ENCODE measurements at regions not wholly inside any gene's neighbourhood (a gene's known extent, or its start where the extent isn't known, plus 50 kb on each side); places are given as distances from the start of the nearest gene placed in this dataset.

DNA sequence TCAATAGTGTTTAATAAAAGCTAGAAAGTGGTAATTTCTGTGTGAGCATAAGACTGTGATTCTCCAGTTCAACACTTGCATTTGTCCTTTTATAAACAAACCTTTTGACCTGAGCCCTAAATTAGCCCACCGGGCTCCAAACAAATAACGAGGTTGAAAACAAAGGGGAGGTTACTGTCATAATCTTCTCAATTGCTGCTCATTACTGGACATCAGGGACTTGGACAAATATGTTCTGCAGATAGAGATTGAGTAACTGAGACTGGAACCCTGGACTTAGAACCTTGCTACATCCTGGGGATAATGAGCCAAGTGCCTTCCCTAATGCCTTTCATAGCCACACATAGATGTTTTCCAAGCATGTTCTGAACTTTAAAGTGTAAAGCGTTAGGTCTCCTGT is 84.2 kb upstream of the PCSK2 start:
- 70% methylated on average over 2 of the region's 3 CpGs for WGBS (ENCODE audit: insufficient coverage)
- Mint-ChIP-seq H3K27me3 (no peaks in the 10 kb centered on the region), H3K4me3 (no peak overlapping the region), H3K4me1 (no peaks in the 10 kb centered on the region), H3K27ac (no peak overlapping the region), H3K9me3 (peaks cover 6 to 9% (median 6%) of the 10 kb centered on the region in 3 donors), H3K36me3 (no peaks in the 10 kb centered on the region)
- CTCF ChIA-PET, result no interaction called here
- ATAC-seq (replicated peaks in 1 of 4) (no peak), DNase-seq (no peak)
- no peak overlapping the region for H3K27ac ChIP-seq (ENCODE audit: low read length)
- H3K27me3 ChIP-seq (replicated peaks in 1 of 2; ENCODE audit: control insufficient read depth in 2 of 2, extremely low read depth in 1 of 2, insufficient read depth in 2 of 2, low read length in 1 of 2), result peaks cover 0 to 1% of the 10 kb centered on the region in 2 experiments
- no peak overlapping the region for H3K4me3 ChIP-seq (ENCODE audit: control insufficient read depth in 1 of 2, extremely low read depth in 1 of 2, low read length in 1 of 2)
- no peaks in the 10 kb centered on the region for H3K36me3 ChIP-seq (ENCODE audit: control insufficient read depth in 2 of 2, extremely low read depth in 1 of 2, insufficient read depth in 1 of 2, low read length in 1 of 2)
- POLR2A ChIA-PET, result no interaction called here
- H3K9me3 ChIP-seq, result no peaks in the 10 kb centered on the region
- H3K4me1 ChIP-seq (ENCODE audit: control insufficient read depth in 1 of 2, extremely low read depth in 1 of 2, insufficient read depth in 2 of 2, low read length in 2 of 2), result no peaks in the 10 kb centered on the region

DNA sequence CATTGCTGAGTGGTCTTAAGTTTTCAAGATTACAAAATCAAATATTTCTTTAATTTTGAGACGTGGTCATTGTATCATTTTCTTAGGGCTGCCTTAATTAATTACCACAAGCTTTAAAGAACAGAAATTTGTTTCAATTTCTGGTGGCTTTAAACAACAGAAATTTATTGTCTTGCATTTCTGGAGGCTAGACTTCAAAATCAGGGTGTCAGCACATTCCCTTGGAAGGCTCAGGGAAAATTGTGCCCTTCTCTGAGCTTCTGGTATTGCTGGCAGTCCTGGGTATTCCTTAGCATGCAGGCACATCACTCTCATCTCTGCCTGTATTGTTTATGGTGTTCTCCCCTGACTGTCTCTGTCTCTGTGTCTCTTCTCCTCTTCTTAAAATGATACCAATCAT is 76.0 kb upstream of the PCSK2 start:
- CTCF ChIA-PET, result no interaction called here

DNA sequence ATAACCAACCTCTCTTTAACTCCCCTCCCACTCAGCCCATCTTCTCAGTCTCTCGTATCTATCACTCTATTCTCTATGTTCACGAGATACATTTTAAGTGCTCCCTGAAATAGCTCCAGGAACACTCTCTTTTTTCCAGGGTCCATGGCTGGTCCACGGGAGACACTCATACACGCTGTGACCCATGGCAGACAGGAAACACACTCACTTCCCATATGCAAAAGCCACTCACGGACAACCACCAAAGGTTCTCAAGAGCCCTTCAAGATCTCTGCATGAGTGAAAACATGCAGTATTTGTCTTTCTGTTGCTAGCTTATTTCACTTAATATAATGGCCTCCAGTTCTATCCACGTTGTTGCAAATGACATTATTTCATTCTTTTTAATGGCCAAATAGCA is 71.4 kb upstream of the PCSK2 start:
- Mint-ChIP-seq H3K4me1 (no peaks in the 10 kb centered on the region), H3K27me3 (no peaks in the 10 kb centered on the region), H3K36me3 (no peaks in the 10 kb centered on the region), H3K4me3 (no peak overlapping the region), H3K9me3 (peaks cover 3 to 13% (median 4%) of the 10 kb centered on the region in 3 donors), H3K27ac (no peak overlapping the region)
- H3K9me3 ChIP-seq, result no peaks in the 10 kb centered on the region
- no peaks in the 10 kb centered on the region for H3K27me3 ChIP-seq (replicated peaks in 1 of 2; ENCODE audit: control insufficient read depth in 2 of 2, extremely low read depth in 1 of 2, insufficient read depth in 2 of 2, low read length in 1 of 2)
- no peak overlapping the region for H3K27ac ChIP-seq (ENCODE audit: low read length)
- 73% methylated on average over 4 of the region's 6 CpGs for WGBS (ENCODE audit: insufficient coverage)
- POLR2A ChIA-PET, result no interaction called here
- DNase-seq (no peak), ATAC-seq (replicated peaks in 1 of 4) (no peak)
- H3K36me3 ChIP-seq (ENCODE audit: control insufficient read depth in 2 of 2, extremely low read depth in 1 of 2, insufficient read depth in 1 of 2, low read length in 1 of 2), result no peaks in the 10 kb centered on the region
- H3K4me1 ChIP-seq (ENCODE audit: control insufficient read depth in 1 of 2, extremely low read depth in 1 of 2, insufficient read depth in 2 of 2, low read length in 2 of 2), result no peaks in the 10 kb centered on the region
- CTCF ChIA-PET, result no interaction called here
- H3K4me3 ChIP-seq (ENCODE audit: control insufficient read depth in 1 of 2, extremely low read depth in 1 of 2, low read length in 1 of 2), result no peak overlapping the region

More for the DNA sequence above, 76.0 kb upstream of the PCSK2 start:
- H3K27ac ChIP-seq (ENCODE audit: low read length), result no peak overlapping the region
- H3K4me3 Mint-ChIP-seq, result no peak overlapping the region
- no peaks in the 10 kb centered on the region for H3K9me3 ChIP-seq
- no peaks in the 10 kb centered on the region for H3K36me3 Mint-ChIP-seq
- POLR2A ChIA-PET, result no interaction called here
- no peak for DNase-seq
- H3K27me3 Mint-ChIP-seq, result no peaks in the 10 kb centered on the region
- H3K4me1 Mint-ChIP-seq, result no peaks in the 10 kb centered on the region
- WGBS (ENCODE audit: insufficient coverage), result no CpG with 5 or more reads among the region's 1 CpG
- H3K27ac Mint-ChIP-seq, result no peak overlapping the region
- ATAC-seq (replicated peaks in 1 of 4), result no peak
- peaks cover 3 to 8% (median 3%) of the 10 kb centered on the region in 3 donors for H3K9me3 Mint-ChIP-seq
- H3K4me1 ChIP-seq (ENCODE audit: control insufficient read depth in 1 of 2, extremely low read depth in 1 of 2, insufficient read depth in 2 of 2, low read length in 2 of 2), result no peaks in the 10 kb centered on the region
- H3K4me3 ChIP-seq (ENCODE audit: control insufficient read depth in 1 of 2, extremely low read depth in 1 of 2, low read length in 1 of 2), result no peak overlapping the region
- H3K27me3 ChIP-seq (replicated peaks in 1 of 2; ENCODE audit: control insufficient read depth in 2 of 2, extremely low read depth in 1 of 2, insufficient read depth in 2 of 2, low read length in 1 of 2), result no peaks in the 10 kb centered on the region
- H3K36me3 ChIP-seq (ENCODE audit: control insufficient read depth in 2 of 2, extremely low read depth in 1 of 2, insufficient read depth in 1 of 2, low read length in 1 of 2), result no peaks in the 10 kb centered on the region

DNA sequence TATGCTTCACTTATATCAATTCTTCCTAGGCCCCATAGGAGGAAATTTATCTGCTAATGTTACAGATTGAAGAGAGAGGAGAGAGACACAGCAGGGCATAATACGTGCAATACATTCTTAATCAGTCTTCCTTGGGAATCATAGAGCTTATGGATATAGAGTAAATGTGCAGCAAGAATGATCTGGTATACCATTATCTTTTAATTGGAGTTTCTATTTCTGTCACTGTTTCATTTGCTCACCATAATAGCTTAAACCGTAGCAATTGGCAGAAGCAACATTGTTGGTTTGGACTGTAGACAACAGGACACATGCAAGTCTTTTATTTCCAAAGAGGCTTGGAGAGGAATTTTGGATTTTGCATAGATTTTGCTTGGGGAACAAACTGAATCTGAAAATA is 68.1 kb upstream of the PCSK2 start:
- Mint-ChIP-seq H3K9me3 (peaks cover 3 to 12% (median 4%) of the 10 kb centered on the region in 3 donors), H3K36me3 (no peaks in the 10 kb centered on the region), H3K27ac (no peak overlapping the region), H3K4me1 (no peaks in the 10 kb centered on the region), H3K27me3 (no peaks in the 10 kb centered on the region), H3K4me3 (no peak overlapping the region)
- H3K4me3 ChIP-seq (ENCODE audit: control insufficient read depth in 1 of 2, extremely low read depth in 1 of 2, low read length in 1 of 2), result no peak overlapping the region
- H3K27ac ChIP-seq (ENCODE audit: low read length), result no peak overlapping the region
- ATAC-seq (replicated peaks in 1 of 4) (no peak), DNase-seq (no peak)
- CTCF ChIA-PET, result no interaction called here
- no CpG with 5 or more reads among the region's 2 CpGs for WGBS (ENCODE audit: insufficient coverage)
- POLR2A ChIA-PET, result no interaction called here
- no peaks in the 10 kb centered on the region for H3K27me3 ChIP-seq (replicated peaks in 1 of 2; ENCODE audit: control insufficient read depth in 2 of 2, extremely low read depth in 1 of 2, insufficient read depth in 2 of 2, low read length in 1 of 2)
- H3K9me3 ChIP-seq, result no peaks in the 10 kb centered on the region
- H3K36me3 ChIP-seq (ENCODE audit: control insufficient read depth in 2 of 2, extremely low read depth in 1 of 2, insufficient read depth in 1 of 2, low read length in 1 of 2), result no peaks in the 10 kb centered on the region
- no peaks in the 10 kb centered on the region for H3K4me1 ChIP-seq (ENCODE audit: control insufficient read depth in 1 of 2, extremely low read depth in 1 of 2, insufficient read depth in 2 of 2, low read length in 2 of 2)

DNA sequence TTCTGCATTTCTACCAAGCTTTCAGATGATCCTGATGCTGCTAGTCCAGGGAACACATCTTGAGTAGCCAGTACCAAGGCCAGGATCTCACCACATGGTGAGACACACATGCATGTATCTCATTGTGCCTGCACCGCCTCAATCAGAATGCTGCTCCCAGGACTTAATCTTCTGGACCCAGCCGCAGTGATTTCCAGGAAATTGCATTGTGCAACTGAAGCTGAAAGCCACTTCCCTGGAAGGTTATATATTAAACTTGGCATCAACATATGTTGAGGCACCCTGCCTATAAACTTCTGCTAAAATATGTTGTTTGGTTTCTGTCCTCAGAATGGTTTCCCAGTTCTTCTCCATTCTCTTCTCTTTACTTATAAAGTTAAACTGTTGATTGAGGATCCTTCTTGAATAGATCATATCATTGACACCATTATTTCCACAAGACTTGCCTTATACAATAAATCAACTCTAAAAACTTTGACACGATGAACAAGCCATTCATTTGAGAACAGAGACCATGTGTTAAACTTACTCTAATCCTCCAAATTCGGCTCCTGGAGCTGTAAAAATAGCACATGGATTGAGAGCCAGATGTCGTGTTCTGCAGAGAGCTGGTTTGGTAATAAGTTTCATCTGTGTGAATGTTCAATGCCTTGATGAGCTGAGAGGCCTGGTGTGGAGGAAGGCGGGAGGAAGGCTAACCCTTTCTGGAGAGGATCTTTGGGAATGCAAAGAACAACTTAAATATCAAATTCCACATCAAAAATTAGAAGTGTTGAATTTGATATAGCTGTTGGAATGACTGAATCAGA is 65.0 kb upstream of the PCSK2 start:
- Histone ChIP-seq H3K27ac (ENCODE audit: low read length) (no peak overlapping the region), H3K4me1 (ENCODE audit: control insufficient read depth in 1 of 2, extremely low read depth in 1 of 2, insufficient read depth in 2 of 2, low read length in 2 of 2) (no peaks in the 10 kb centered on the region), H3K9me3 (no peaks in the 10 kb centered on the region), H3K36me3 (ENCODE audit: control insufficient read depth in 2 of 2, extremely low read depth in 1 of 2, insufficient read depth in 1 of 2, low read length in 1 of 2) (no peaks in the 10 kb centered on the region), H3K27me3 (replicated peaks in 1 of 2; ENCODE audit: control insufficient read depth in 2 of 2, extremely low read depth in 1 of 2, insufficient read depth in 2 of 2, low read length in 1 of 2) (no peaks in the 10 kb centered on the region), H3K4me3 (ENCODE audit: control insufficient read depth in 1 of 2, extremely low read depth in 1 of 2, low read length in 1 of 2) (no peak overlapping the region)
- CTCF ChIA-PET, result no interaction called here
- Mint-ChIP-seq H3K9me3 (peaks cover 0 to 12% (median 0%) of the 10 kb centered on the region in 3 donors), H3K27ac (no peak overlapping the region), H3K36me3 (no peaks in the 10 kb centered on the region), H3K4me1 (no peaks in the 10 kb centered on the region), H3K27me3 (no peaks in the 10 kb centered on the region), H3K4me3 (no peak overlapping the region)
- DNase-seq (no peak), ATAC-seq (replicated peaks in 1 of 4) (no peak)
- WGBS (ENCODE audit: insufficient coverage), result 63% methylated on average over 1 of the region's 6 CpGs
- POLR2A ChIA-PET, result interaction anchor here in 1 of 2 donors (0.5 kb wide), 1 partner anchor 1951 kb away, joined by 5 read pairs; no protein-coding TSS in a partner anchor

DNA sequence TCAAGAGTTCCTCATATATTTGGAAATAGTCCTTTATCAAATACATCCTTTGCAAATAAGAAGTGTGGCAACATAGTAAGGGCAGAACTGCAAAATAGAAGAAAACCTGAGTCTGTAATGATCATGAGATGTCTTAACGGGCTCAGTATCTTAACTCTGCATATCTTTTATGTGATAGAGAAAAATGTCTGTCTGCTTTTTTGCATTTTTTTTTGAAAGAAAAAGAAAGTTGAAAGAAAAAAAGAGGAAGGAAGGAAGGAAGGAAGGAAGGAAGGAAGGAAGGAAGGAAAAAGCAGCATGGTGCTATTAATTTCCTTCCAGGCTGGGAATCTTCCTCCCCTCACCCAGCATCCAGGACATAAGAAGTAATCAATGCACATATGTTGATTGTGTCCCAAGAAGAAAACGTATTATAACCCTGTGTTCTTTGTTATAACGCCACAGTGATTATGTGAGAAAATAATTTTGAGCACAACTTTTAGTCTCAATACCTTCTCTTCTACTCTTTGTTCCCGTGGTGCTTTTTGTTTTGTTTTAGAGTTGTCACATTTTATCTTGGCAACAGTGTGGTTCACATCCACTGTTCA is 58.7 kb upstream of the PCSK2 start:
- H3K9me3 Mint-ChIP-seq, result peaks cover 0 to 10% (median 6%) of the 10 kb centered on the region in 3 donors
- Histone ChIP-seq H3K4me3 (ENCODE audit: control insufficient read depth in 1 of 2, extremely low read depth in 1 of 2, low read length in 1 of 2) (no peak overlapping the region), H3K4me1 (ENCODE audit: control insufficient read depth in 1 of 2, extremely low read depth in 1 of 2, insufficient read depth in 2 of 2, low read length in 2 of 2) (no peaks in the 10 kb centered on the region), H3K9me3 (no peaks in the 10 kb centered on the region), H3K36me3 (ENCODE audit: control insufficient read depth in 2 of 2, extremely low read depth in 1 of 2, insufficient read depth in 1 of 2, low read length in 1 of 2) (no peaks in the 10 kb centered on the region), H3K27me3 (replicated peaks in 1 of 2; ENCODE audit: control insufficient read depth in 2 of 2, extremely low read depth in 1 of 2, insufficient read depth in 2 of 2, low read length in 1 of 2) (no peaks in the 10 kb centered on the region), H3K27ac (ENCODE audit: low read length) (no peak overlapping the region)
- peaks cover 0 to 3% of the 10 kb centered on the region in 2 donors for H3K27me3 Mint-ChIP-seq
- no peaks in the 10 kb centered on the region for H3K36me3 Mint-ChIP-seq
- H3K4me3 Mint-ChIP-seq, result no peak overlapping the region
- 89% methylated on average over 1 of the region's 4 CpGs for WGBS (ENCODE audit: insufficient coverage)
- ATAC-seq (replicated peaks in 1 of 4), result no peak
- ChIA-PET CTCF (no interaction called here), POLR2A (no interaction called here)
- no peak for DNase-seq
- no peaks in the 10 kb centered on the region for H3K4me1 Mint-ChIP-seq
- no peak overlapping the region for H3K27ac Mint-ChIP-seq

All from T-cell (primary cell).